GM12891 (cell line): ENCODE measurements at regions not wholly inside any gene's neighbourhood (a gene's known extent, or its start where the extent isn't known, plus 50 kb on each side); places are given as distances from the start of the nearest gene placed in this dataset.

Source experiments
- POLR2AphosphoS5 ChIP-seq: IDR thresholded peaks from 2 replicates; pipeline ENCODE4 v1.6.1; 2011; ENCODE audit warnings: low read depth, low read length, control low read depth
- TAF1 ChIP-seq: IDR thresholded peaks from 2 replicates; pipeline ENCODE4 v1.6.1; 2011; ENCODE audit warnings: low read depth, low read length, control low read depth

DNA sequence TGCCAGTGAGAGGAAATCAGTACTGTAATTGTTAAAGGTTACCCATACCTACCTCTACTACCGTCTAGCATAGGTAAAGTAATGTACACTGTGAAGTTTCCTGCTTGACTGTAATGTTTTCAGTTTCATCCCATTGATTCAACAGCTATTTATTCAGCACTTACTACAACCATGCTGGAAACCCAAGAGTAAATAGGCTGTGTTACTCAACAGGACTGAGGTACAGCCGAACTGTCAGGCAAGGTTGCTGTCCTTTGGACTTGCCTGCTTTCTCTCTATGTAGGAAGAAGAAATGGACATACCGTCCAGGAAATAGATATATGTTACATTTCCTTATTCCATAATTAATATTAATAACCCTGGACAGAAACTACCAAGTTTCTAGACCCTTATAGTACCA, 265.5 kb downstream of the NR2F2 start:
- TF ChIP-seq POLR2AphosphoS5 = no peak
- TF ChIP-seq TAF1 = no peak
